ENCODE measurements at regions not wholly inside any gene's neighbourhood (a gene's known extent, or its start where the extent isn't known, plus 50 kb on each side); places are given as distances from the start of the nearest gene placed in this dataset.
"Not testable (repeated sequence)": the region's sequence is repeated elsewhere in the genome, so short reads cannot be mapped to it uniquely, and the experiment has no call there.

DNA sequence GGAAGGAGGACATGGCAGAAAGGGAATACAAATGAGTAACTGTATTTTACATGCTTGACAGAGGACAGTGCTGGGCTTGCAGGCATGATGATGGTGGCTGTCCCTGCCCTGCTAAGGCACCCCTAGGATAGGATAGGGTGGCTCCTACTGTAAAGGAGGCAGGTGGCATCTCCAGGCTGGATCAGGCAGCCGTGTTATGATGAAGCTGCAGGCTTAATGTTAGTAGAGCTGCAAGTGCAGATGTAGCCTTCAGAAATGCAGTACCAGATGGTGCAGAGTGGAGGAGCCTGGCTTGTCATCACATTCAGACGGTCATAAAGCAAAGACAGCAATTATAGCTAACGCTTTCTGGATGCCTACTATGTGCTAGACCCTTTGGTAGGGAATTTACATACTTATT is 287.9 kb upstream of the PODXL start:
- no peak for DNase-seq

DNA sequence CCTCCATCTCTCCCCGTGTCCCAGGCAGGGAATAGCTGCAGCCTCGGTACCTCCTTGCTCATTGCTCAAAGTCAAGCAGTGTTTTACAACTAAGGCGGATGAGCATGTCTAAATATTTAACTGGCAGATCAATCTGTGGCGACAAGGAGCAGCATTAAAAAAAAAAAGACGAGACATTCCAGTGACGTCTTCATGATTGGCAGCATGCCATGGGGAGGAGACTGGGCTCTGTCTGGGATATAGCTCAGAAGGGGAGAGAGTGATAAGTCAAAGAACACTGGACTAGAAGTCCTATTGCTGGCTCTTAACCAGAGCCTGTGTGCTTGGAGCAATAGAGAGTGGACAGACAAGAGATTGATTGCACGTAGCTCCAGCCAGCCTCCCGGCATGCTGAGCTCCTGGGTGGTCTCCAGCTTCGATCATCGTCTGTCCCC is 287.5 kb upstream of the PODXL start:
- DNase-seq: no peak

DNA sequence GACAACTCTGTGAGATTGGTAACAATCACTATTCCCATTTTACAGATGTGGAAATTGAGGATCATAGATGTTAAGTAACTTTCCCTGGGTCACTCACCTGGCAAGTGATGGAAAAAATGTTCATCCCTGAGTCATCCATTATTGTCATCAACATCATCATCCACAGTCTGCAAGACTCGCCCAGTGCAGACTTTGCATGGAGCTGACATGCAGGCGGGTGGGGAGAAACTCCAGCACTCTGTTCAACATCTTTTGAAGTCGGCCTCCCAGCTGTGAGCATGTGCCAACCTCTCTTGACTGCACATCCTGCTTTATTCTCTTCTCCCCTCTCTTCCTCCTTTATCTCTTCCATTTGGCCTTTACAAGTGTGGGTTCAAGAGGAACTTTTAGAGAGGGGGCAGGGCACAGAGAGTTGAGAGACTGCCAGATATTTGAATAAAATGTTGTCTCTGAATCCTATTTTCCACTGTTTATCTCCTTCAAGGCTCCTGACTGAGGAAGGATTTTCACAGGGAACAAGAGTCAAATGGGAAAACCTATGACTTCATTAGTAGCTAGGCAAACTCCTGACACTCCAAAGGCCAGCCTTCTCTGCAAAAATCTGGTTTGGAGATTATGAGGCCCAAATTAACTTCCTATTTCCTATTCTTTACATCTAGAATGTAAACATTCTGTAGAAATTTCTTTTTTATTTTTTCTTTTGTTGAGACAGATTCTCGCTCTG is 283.7 kb upstream of the PODXL start:
- no peak for DNase-seq

DNA sequence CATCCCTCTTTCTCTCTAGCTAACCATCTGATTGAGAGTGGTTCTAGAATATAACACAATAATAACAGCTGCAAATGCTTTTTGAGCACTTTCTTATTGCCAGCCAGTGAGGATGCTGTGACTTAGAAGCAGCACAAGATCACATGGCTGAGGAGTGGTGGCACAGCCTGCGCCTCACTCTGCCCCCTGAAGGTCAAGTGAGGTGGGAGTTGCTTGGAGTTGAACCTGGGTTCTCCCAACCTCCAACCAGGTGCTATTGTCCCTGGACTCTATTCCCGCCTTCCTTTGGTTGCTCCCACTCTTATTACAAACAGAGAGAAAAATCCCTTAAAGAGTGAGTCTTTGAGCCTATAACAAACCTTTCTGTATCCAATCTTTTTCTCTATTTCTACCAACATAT is 280.3 kb upstream of the PODXL start:
- DNase-seq: no peak

DNA sequence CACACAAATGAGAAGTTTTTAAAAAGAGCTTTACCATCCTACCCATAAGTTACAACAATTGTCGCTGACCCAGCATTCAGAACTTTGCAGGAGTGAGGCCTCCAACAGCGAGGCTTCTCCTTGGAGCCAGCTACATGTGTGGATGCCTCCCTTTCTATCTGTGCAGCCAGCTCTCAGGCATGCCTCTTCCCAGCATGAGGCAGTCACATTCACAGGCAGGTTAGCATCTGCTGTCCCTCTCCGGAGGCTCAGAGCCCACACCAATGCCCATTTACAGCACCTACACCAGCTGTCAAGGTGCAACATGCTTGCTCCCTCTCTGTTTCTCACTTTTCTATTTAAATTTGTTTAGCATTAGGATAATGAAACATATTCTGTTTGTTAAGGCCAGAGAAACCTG is 278.7 kb upstream of the PODXL start:
- no peak for DNase-seq

DNA sequence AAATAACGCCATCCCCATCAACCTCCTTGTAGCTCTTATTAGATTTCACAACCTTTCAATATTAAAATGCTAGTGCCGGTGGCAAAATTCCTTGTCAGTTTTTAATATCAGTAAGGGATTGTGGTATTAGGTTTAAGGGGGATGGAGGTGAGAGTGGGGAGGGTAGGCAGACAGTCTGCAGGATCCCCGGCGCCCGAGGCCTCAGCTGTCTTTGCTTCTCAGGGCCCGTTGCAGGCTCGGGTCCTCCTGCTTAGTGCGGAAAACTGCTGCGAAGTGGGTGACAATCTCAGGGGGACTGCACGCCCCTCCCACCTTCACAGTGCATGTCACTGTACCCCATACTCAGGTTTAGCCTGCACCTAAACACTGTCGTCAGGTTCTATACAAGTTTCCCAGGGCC is 274.3 kb upstream of the PODXL start:
- no peak for DNase-seq

DNA sequence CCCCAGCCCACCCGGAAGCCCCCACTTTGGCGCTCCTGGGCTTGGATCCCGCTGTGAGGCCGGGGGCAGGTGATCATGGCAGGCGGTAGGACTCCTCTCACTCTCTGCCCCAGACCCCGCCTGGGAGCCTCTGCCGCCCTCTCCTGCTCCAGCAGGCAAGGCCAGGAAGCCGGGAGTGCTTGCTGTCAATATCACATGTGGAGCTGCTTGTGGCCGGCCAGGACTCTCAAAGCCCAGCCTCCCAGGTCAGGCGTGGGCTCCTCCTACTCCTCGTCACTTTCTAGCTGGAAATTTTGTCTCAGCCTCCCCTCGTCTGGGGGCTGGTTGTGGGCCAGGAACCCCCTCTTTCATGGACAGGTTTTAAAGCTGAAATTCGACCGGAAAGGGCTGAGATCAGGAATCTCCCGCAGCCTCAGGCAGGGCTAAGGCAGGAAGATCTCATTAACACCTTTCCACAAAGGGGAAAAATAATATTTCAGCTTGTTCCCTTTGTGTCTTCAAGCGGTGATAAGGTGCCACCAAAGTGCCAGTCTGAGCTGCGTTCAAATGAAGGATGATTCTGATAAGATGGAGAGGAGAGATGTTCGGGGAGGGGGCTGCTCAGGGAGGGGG is 273.6 kb upstream of the PODXL start:
- peak; percentile 8 for DNase-seq

DNA sequence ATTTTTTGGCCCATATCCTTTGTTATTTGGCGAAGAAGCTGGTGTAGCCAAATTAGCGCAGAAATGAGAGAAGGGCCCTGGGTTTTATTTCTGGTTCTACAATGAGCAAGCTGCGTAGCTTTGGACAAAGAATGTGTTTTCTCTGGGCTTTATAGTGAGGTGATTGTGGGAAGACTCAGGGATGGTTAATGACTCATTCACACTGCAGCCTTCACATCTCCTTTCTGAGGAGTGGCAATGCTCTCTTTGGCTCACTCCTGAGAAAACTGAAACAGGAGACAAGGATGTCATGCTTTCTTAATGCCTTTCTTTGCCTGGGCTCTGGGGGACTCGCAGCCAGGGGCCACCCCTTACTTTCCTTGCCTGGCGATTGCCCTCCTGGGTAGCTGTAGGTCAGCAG is 271.0 kb upstream of the PODXL start:
- no peak for DNase-seq

DNA sequence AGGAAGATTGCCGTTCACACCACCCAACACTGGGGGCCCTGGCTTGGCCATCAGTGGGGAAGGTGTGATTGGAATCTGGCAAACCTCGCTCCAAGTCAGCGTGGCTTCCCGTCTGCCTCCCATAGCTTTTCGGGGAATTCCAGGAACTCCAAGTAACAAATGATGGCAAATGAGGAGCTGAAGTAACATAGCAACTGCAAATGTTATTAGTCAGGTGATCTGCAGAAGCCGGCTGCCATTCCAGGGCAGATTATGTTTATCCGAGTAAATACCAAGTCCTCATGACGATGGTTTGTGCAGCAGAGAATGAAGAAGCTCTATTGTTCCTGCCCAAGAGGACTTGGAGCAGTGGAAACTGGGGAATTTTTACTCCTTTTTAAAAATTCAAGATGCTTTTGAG is 270.5 kb upstream of the PODXL start:
- no peak for DNase-seq

DNA sequence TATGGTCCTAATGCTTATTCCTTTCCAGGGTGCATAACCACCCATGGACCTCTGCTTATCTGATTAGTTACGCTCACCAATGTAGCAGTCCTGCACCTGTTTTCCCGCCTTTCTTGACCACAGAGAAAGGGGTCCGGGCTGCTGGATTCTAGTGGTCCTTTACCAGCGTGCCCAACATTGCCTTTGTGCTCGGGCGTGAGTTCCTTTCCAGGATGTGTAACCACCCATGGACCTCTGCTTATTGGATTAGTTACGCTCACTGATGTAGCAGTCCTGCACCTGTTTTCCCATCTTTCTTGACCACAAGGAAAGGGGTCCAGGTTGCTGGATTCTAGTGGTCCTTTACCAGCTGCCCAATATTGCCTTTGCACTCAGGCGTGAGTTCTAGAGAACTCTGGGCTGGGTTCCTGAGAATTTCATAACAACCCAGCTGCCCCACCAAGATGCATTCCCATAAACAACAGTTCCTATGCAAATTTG is 267.6 kb upstream of the PODXL start:
- DNase-seq: not testable (repeated sequence)

DNA sequence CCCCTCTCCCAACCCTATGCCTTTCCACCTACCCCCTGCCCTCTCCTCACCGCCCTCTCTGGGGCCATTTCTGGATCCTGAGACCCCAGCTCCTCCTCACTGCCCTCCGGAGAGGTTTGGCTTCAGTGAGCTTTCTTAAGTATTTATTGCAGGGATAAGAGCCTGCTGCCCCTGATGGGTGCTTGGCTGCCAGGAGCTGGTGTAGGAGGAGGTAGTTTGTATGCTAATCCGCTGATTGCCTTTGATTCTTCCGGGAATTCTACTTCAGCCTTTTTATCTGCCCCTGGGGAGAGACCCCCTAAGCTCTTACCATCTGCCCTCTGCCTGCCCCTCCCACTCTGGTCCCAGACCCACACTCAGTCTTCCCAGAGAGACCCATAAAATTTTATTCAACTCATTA is 263.5 kb upstream of the PODXL start:
- DNase-seq: no peak

DNA sequence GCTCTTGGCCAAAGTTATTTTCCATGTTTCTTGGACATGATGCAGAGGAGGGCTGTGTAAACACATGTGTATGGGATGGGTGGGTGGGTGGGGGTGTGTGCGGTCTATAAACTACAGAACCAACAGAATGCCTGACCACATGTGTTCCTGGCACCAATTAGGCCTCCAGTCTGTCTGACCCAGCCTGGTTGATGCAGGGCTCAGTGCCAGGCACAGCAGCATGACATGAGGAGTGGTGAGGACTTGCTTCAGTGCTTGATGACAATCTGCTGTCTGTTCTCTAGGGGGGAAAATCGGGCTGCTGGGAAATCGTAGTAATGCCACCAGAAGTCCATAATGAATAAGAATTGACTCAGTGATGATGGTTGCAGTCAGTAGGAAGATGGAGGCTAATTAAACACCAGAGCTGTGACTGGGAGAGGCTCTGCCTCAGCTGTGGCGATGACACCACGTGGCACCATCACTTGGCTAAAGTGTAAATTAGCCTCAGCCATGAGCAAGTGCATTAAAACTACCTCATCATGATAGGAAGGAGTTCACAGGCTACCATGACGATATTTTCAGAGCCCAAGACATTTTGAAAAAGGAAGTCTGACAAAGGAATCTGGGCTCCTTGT is 260.1 kb upstream of the PODXL start:
- no peak for DNase-seq

DNA sequence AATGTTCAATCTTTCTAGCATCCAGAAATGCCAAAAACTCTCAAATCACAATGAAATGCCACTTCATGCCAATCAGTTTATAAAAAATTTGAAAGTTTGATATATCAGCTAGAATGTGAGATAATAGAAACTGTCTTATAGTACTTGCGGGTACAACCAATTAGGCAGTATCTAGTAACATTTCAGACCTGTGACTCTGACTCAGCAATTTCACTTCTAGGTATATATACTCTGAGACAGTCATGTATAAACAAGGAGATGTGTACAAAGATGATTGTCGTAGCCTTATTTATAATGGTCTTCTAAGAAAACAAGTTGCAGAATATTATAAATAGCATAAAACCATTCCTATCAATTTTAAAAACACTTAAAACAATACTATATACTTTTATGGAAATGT is 252.3 kb upstream of the PODXL start:
- no peak for DNase-seq

DNA sequence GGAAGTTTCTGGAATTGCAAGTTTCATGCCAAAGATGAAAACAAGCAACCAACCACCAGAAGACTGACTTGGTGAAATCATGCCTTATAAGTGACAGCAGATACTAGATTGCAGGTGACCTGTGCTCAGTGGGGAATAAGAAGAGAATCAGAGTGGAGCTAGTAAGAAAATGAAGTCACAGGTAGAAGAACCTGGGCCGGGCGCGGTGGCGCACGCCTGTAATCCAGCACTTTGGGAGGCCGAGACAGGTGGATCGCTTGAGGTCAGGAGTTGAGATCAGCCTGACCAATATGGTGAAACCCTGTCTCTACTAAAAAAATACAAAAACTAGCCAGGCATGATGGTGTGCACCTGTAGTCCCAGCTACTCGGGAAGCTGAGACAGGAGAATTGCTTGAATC is 251.7 kb upstream of the PODXL start:
- DNase-seq: not testable (repeated sequence)

DNA sequence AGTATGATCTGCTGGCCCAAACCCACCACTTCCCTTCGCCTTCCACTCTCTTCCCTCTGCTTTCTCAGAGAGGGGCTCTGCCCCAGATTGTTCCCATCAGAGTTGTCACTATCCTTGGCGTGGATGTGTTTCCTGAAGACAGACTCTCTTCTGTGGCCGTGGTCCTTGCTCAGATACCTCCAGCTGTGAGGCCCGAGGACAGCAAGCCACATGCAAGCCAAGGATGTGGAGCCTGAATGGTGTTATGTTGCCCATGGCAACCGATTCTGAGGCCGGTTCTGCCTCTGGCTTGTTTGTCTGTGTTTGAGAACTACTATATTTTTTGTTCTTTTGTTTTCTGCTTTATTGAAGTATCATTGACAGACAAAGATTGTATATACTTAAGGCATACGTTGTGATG is 247.4 kb upstream of the PODXL start:
- no peak for DNase-seq

DNA sequence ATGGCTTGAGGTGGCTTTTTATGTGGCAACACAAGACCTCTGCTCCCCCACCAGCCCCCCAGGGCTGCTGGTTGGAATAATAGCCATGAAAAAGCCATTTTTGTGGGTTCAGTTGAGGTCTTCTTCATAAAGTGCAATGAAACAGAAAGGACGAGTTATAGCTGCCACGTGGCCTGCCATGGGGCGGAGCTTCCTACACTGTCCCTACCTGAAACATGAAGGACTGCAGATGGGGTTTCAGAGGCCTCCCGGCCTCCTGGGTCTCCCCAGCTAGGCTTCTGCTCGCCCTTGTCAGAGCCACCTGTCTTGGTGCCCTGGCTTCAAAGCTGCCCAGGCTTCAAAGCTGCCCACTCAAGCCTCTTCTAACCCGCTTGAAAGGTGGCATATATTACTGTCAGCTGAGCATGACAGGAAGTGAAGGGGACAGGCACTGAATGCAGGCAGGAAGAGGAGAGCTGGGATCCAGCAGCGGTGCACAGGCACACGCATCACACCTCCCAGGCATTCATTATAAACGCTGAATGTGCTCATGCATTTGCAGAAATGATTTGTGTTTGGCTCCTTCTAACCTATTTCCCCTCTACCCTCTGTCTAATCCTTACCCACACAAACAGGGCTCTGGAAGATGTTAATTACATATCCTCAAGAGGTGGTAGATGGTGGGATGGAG is 245.9 kb upstream of the PODXL start:
- DNase-seq: no peak

DNA sequence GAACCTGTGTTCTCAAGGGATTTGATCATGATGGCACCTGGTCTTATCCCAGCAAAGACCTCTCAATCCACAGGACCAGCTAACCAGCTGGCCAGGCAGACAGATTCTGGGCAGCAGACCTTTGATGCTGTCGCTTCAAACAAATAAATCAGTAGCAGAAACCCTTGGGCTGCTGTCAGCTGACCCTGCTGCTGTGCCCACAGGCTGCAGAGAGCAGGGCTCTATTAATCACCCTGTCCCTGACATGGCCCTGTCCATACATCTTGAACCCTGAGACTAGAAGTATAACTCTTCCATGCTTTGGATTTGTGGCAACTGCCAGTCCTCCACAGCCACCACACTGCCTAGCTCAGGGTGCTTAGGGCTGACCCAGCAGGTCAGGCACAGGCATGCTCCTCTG is 244.1 kb upstream of the PODXL start:
- no peak for DNase-seq

DNA sequence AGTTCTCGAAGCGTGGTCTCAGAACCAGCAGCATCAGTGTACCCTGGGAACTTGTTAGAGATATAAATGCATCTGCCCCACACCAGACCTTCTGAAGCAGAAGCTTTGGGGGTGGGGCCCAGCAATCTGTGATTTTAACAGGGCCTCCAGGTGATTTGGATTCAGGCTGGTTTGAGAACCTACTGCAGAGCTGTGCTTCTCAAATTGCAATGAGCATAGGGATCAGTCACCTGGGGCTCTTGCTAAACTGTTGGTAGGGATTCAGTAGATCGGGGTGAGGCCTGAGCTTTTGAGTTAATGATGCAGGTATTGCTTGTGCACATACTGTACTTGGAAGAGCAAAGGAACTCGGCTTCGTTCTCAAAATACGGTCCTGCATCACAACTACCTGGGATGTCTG is 243.6 kb upstream of the PODXL start:
- DNase-seq: no peak

DNA sequence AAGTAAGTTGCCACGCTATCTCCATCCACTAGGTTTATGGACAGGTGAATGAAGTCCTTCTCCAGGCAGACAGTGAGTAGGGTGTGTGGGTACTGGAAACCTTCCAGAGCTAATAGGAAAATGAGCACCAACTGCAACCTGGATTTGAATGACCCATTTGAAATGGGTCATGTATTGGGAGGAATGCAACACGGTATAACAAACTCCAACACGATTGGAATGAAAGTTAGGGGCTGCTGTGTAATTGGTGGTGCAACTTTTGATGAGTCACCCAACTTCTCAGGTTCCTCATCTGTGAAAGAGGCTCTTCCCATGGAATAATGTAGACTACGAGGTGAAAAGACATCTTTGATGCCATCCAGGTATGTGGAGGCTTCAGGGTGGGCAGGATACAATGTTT is 241.4 kb upstream of the PODXL start:
- DNase-seq: no peak

DNA sequence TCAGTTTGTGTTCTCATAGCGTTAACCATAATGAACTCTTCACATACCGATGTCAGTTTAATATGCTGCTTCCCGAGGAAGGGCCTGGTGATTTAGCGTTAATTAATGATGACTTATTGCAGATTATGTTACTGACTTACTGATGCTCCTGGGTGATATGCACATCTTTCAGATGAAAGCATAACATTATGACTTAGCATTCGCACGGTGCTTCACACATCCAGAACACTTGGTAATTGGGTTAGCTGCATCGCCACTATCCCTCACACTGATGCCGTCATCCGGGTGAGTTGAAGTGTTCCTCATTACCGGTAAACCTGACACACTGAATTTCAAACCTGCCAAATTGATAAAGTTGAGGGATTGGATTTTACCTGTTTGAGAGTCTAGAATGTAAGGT is 239.0 kb upstream of the PODXL start:
- DNase-seq: no peak

DNA sequence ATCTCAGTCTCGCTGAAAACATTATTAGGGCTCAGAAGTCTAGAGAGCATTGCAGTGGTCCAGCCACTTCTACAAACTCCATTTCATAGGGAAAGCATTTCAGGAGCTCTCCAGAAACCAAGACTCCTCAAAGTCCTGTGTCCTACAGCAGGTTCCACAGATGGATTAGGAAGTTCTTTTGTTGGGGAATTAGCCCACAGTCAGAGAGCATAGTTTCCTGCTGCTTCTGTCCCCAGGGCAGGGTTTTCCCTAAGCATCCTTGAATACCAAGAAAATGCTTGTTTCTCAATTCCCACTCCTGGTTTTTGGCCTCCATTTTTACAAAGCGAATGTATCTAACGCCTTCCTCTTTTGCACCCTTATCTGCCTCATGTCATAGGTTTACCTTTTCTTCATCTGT is 235.9 kb upstream of the PODXL start:
- DNase-seq: no peak

DNA sequence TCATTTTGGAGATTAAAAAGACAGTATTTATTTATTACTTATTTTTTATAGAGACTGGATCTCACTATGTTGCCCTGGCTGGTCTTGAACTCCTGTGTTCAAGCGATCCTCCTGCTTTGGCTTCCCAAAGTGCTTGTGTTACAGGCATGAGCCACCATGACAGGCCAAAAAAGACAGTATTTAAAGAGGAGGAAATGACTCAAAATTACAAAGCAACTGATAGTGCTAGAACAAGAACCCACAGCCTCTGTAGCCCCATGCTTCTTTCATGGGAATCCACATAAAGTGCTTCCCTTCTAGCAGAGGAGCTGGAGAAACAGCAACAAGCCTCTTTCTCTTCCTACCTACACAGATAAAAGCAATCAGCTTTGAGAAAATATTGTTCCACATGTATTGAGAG is 230.7 kb upstream of the PODXL start:
- no peak for DNase-seq

DNA sequence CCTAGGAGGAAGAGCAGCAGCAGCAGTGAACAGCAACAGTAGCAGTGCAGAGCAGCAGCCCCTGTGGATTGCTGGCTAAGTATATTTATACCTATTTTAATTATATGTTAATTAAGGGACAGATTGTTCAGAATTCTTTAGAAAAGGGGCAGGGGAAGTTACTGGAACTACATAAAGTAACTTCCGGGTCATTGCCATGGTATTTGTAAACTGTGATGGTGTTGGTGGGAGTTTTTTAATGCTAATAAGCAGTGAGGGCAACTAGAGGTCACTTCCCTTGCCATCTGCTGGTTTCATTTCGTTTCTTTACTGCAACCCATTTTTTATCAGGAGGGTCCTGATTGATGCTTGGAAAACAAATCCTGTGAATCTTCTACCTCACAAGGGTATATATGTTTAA is 229.8 kb upstream of the PODXL start:
- no peak for DNase-seq

DNA sequence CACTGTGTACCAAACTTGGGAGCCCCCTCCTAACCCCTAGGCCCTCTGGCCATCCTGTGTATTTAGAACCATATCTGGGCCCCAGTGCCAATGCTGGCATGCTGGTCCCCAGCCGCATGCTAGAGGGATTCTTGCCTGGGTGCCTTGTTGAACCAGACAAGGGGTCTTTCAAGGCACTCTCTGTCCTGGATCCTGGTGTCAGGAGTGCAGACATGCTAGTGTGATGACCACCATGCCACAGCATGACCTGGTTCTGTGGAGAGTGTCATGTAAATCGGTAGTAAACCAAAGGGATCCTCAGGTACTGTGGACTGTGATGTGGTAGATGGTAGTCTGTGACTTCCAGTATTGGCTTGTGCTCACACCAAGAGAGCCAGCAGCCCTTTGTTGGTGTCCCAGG is 222.2 kb upstream of the PODXL start:
- no peak for DNase-seq

Measured in NCI-H510A treated with DMSO at 0.1 percent for 48 hours (cell line).